Skeletal muscle tissue (tissue), 3 donors: ENCODE measurements at regions not wholly inside any gene's neighbourhood (a gene's known extent, or its start where the extent isn't known, plus 50 kb on each side); places are given as distances from the start of the nearest gene placed in this dataset.

Experiments
- H3K27ac ChIP-seq: one replicate; pipeline ENCODE4 v1.7.0; 2013; ENCODE audit warnings: mild to moderate bottlenecking, low read depth, low read length, inconsistent platforms
- H3K27me3 ChIP-seq, 3 donors: one replicate each; pipeline ENCODE4 v1.7.0; 2013; ENCODE audit warnings: low read length in 3 of 3; ENCODE audit not compliant: control insufficient read depth in 3 of 3, insufficient read depth in 3 of 3
- H3K36me3 ChIP-seq, 3 donors: one replicate each; pipeline ENCODE4 v1.7.0; 2013; ENCODE audit warnings: low read length in 3 of 3; ENCODE audit not compliant: control insufficient read depth in 3 of 3, insufficient read depth in 3 of 3
- H3K4me1 ChIP-seq, 3 donors: one replicate each; pipeline ENCODE4 v1.7.0; 2013; ENCODE audit warnings: low read length in 3 of 3, mild to moderate bottlenecking in 3 of 3; ENCODE audit not compliant: control insufficient read depth in 3 of 3, insufficient read depth in 3 of 3
- H3K4me3 ChIP-seq, 3 donors: one replicate each; pipeline ENCODE4 v1.7.0; 2013; ENCODE audit warnings: low read length in 3 of 3
- H3K9ac ChIP-seq, 3 donors: one replicate each; pipeline ENCODE4 v1.7.0; 2013; ENCODE audit warnings: low read length in 3 of 3, mild to moderate bottlenecking in 3 of 3, moderate library complexity in 2 of 3, low read depth in 1 of 3
- H3K9me3 ChIP-seq, 3 donors: one replicate each; pipeline ENCODE4 v1.7.0; 2013; ENCODE audit warnings: low read length in 3 of 3; ENCODE audit not compliant: control insufficient read depth in 3 of 3
- donor health status: Osteomylitis.

- H3K9ac ChIP-seq: no peak overlapping the region
- H3K4me3 ChIP-seq: no peak overlapping the region
- no peaks in the 10 kb centered on the region for H3K9me3 ChIP-seq
- H3K27ac ChIP-seq: no peak overlapping the region
- no peaks in the 10 kb centered on the region for H3K4me1 ChIP-seq
- H3K27me3 ChIP-seq: peaks cover 0 to 2% (median 0%) of the 10 kb centered on the region in 3 donors
- H3K36me3 ChIP-seq: no peaks in the 10 kb centered on the region
These were observed 185.9 kb downstream of the TMEM132E start for GRCh38 chr17:34765291-34765690.

DNA sequence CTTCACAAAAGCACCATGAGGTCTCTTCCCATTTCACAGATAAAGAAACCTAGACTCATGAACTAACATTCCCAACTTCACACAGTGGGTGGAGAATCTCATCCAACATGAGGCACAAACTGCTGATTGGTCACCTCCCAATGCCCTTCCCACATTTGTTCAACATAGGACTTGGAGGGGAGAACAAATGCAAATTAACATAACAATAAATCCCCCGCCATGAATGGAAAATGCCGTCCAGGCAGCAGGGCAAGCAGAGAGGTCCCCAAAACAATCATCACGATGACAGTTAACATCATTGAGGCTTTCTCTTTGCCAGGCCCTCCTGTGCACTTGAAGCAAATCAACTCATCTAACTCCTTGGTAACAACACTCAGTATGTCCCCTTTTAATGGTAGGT lies 185.3 kb downstream of the TMEM132E start:
- Histone ChIP-seq H3K27ac (no peak overlapping the region), H3K4me3 (no peak overlapping the region), H3K4me1 (no peaks in the 10 kb centered on the region), H3K36me3 (no peaks in the 10 kb centered on the region), H3K9ac (no peak overlapping the region), H3K9me3 (no peaks in the 10 kb centered on the region), H3K27me3 (peaks cover 0 to 2% (median 0%) of the 10 kb centered on the region in 3 donors)

DNA sequence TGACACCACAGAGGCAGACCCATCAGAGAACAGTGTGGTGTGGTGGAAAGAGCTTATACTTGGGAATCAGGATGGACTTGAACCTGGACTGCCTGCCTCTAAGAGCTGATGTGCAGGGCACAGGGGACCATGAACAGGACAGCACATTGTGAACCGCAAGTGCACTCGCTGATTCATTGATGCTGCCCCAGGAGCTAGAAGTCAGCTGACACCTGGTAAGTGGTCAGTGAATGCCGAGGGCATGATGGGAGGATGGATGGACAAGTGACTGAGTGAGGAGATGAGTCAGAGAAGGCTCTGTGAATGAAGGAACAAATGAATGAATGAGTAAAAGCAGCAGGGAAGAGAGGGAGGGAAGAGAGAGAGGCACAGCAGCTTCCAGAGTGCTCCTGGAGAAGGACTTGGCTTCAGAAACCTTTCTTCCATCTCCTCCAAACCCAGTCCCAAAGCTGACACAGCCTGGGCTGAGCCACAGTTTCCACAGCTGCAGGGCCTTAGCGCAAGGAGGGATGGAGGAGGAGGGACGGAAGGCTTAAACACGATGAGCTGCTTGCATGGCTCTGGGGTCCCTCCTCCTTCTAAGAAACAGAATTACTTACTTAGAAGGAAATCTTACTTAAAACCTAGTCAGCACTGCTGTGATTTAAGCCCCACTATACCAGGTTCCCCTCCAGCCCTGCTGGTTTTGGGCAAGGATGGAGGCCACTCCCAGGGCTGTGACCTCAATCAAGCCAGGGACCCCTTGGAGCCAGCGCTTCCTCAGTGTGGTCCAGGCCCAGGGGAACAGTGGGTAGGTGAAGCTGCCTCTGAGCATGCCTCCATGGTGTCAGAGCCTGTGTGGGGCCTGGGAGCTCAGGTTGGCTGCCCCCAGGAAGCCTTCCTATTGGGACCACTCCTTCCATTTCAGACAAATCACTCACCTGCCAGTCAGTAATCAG lies 184.6 kb downstream of the TMEM132E start:
- no peak overlapping the region for H3K9ac ChIP-seq
- no peaks in the 10 kb centered on the region for H3K36me3 ChIP-seq
- no peak overlapping the region for H3K4me3 ChIP-seq
- H3K9me3 ChIP-seq: no peaks in the 10 kb centered on the region
- H3K4me1 ChIP-seq: no peaks in the 10 kb centered on the region
- H3K27me3 ChIP-seq: peaks cover 0 to 2% (median 0%) of the 10 kb centered on the region in 3 donors
- no peak overlapping the region for H3K27ac ChIP-seq

- Histone ChIP-seq H3K36me3 (no peaks in the 10 kb centered on the region), H3K27me3 (peaks cover 0 to 5% (median 0%) of the 10 kb centered on the region in 3 donors), H3K9me3 (no peaks in the 10 kb centered on the region), H3K9ac (no peak overlapping the region), H3K4me3 (no peak overlapping the region), H3K4me1 (peaks cover 0 to 2% (median under 1%) of the 10 kb centered on the region in 3 donors), H3K27ac (no peak overlapping the region)
These were observed 182.7 kb downstream of the TMEM132E start for GRCh38 chr17:34762078-34762477.

DNA sequence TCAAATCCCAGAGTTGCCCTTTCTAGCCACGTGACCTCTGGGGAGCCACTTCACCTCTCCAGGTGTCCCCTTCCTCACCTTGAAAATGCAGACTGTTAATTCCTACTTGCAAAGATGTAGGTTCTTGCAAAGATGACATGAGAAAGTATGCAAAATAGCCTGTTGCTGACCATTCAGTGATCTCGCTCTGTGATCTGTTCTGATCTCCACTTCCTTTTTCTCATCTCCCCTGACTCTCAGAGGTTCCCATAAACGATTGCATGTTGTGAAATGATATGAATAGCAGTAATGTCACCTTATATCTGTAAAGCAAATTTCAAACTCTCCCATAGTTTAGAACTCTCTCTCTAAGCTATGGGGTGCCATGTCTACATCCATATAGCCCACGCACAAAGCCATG lies 182.3 kb downstream of the TMEM132E start:
- H3K27me3 ChIP-seq: peaks cover 0 to 5% (median 0%) of the 10 kb centered on the region in 3 donors
- peaks cover 0 to 5% (median 5%) of the 10 kb centered on the region in 3 donors for H3K4me1 ChIP-seq
- H3K9ac ChIP-seq: no peak overlapping the region
- no peak overlapping the region for H3K27ac ChIP-seq
- H3K9me3 ChIP-seq: no peaks in the 10 kb centered on the region
- H3K4me3 ChIP-seq: no peak overlapping the region
- no peaks in the 10 kb centered on the region for H3K36me3 ChIP-seq

DNA sequence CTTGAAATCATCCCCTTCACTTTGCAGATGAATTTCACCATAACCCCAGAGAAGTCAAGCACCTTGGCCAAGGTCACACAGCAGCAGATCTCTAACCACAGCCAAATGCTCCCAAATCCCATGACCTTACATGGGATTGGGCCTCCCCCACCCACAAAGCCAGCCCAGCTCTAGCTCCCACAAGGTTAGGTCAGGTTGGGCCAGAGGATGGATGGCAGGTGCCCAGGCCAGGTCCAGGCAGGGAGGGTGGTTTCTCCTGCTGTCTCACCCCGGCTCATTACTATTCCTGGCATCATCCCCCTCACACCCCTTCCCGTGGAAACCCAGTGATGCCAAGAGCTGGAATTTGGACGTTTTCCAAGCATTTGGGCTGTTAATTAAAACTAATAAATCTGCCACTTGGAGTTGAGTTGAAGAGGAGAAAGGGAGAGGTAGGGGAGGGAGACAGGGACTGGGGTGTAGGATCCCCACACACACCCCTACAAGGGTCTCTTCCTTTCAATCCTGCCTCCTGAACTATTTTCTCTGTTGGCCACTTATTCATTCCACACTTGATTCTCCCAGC lies 181.6 kb downstream of the TMEM132E start:
- no peak overlapping the region for H3K4me3 ChIP-seq
- no peak overlapping the region for H3K9ac ChIP-seq
- H3K27ac ChIP-seq: no peak overlapping the region
- H3K27me3 ChIP-seq: peaks cover 0 to 5% (median 0%) of the 10 kb centered on the region in 3 donors
- peaks cover 0 to 5% (median 5%) of the 10 kb centered on the region in 3 donors for H3K4me1 ChIP-seq
- H3K36me3 ChIP-seq: no peaks in the 10 kb centered on the region
- no peaks in the 10 kb centered on the region for H3K9me3 ChIP-seq

DNA sequence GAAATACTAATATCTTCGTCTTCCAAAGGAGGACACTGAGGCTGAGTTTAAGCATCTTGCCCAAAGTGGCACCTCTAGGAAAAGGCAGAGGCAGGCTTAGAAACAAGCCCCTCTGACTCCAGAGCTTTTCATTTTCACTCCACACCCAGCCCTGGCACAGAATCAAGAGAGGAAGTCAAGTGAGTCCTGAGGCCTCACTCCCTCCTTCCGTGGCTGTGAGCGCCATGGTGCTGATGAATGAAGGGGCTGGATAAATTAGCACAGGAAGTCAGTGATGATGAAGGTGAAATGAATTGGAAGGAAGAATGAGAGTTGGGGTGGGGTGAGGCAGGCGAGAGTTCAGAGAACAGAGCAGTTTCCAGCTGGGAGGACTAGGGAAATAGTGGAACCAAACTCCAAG lies 179.3 kb downstream of the TMEM132E start:
- Histone ChIP-seq H3K9ac (no peak overlapping the region), H3K27me3 (peaks cover 0 to 11% (median 0%) of the 10 kb centered on the region in 3 donors), H3K4me1 (peaks cover 0 to 5% (median 5%) of the 10 kb centered on the region in 3 donors), H3K9me3 (no peaks in the 10 kb centered on the region), H3K36me3 (no peaks in the 10 kb centered on the region), H3K4me3 (no peak overlapping the region), H3K27ac (no peak overlapping the region)

GRCh38 chr17:34758316-34758715 lies 178.9 kb downstream of the TMEM132E start:
- Histone ChIP-seq H3K27ac (no peak overlapping the region), H3K27me3 (peaks cover 0 to 11% (median 0%) of the 10 kb centered on the region in 3 donors), H3K9me3 (no peaks in the 10 kb centered on the region), H3K9ac (no peak overlapping the region), H3K36me3 (no peaks in the 10 kb centered on the region), H3K4me3 (no peak overlapping the region), H3K4me1 (peaks cover 0 to 5% (median 5%) of the 10 kb centered on the region in 3 donors)

DNA sequence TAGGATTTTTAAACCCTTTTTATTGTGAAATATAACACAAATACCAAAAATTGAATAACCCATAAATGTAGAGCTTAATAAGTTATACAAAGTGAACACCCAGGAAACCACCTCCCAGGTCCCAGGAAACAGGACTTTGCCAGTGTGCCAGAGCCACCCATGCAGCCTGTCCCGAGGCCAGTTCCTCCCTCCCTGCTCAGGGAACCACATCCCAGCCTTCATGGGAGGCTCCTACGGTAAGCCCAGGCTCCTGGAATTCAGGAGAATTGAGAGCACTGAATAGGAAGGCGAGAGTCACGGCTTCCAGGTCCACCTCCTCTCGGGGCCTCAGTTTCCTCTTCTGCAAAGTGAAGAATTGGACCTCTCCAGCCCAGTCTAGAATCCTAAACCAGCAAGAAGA lies 178.2 kb downstream of the TMEM132E start:
- H3K9ac ChIP-seq: no peak overlapping the region
- H3K27ac ChIP-seq: no peak overlapping the region
- no peaks in the 10 kb centered on the region for H3K36me3 ChIP-seq
- peaks cover 0 to 11% (median 0%) of the 10 kb centered on the region in 3 donors for H3K27me3 ChIP-seq
- no peaks in the 10 kb centered on the region for H3K9me3 ChIP-seq
- peaks cover 0 to 5% (median 5%) of the 10 kb centered on the region in 3 donors for H3K4me1 ChIP-seq
- no peak overlapping the region for H3K4me3 ChIP-seq

DNA sequence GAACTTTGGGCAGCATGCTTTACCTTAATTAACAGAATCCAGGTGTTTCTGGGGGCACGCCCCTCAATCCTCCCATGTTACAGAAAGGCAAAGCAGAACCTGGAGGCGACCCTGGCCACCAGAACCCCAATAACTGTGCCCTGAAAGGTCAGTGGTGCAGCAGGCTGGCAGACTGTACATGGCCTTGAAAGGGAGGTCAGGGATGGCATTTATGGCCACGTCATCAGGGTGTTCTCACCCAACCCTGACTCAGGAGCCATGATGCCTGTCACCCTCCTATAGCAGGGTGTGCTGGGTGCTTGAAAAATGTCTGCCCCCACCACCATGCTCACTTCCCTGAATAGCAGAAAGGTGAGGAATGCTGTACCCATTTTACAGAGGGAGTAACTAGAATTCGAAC lies 177.7 kb downstream of the TMEM132E start:
- H3K4me1 ChIP-seq: peaks cover 0 to 5% (median 5%) of the 10 kb centered on the region in 3 donors
- no peak overlapping the region for H3K9ac ChIP-seq
- H3K36me3 ChIP-seq: no peaks in the 10 kb centered on the region
- H3K27ac ChIP-seq: no peak overlapping the region
- H3K27me3 ChIP-seq: peaks cover 0 to 11% (median 0%) of the 10 kb centered on the region in 3 donors
- H3K9me3 ChIP-seq: no peaks in the 10 kb centered on the region
- no peak overlapping the region for H3K4me3 ChIP-seq
